Stimulated activated CD4-positive, alpha-beta T cell treated with anti-CD3 and anti-CD28 coated beads, TNF-alpha, amount 100 ng/mL, for 1 hour (primary cell): ENCODE measurements at regions not wholly inside any gene's neighbourhood (a gene's known extent, or its start where the extent isn't known, plus 50 kb on each side); places are given as distances from the start of the nearest gene placed in this dataset.
"Not testable (repeated sequence)": the region's sequence is repeated elsewhere in the genome, so short reads cannot be mapped to it uniquely, and the experiment has no call there.

Experiments used
- DNase-seq, 3 donors: peaks; one replicate each; pipeline ENCODE4 v3.0.0-alpha.2; 2020; ENCODE audit warnings: low read depth in 3 of 3, low spot score in 1 of 3

DNA sequence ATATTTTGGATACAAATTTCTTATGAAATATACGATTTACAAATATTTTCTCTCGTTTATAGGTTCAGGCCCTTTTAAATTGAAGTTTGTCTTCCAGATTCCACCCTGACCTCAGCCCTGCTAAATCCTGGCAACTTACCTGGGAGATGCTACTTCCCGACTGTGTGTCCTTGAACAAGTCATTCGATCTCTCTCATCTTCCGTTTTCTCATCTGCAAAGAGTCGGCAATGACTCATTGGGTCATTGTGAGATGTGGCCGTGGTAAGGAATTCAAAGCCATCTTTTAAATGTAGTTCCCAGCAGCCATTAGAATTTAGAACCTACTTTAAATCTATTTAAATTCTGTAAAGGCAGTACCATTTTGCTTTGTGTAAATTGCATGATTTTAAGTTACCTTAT lies 72.5 kb downstream of the LHX2 start:
- DNase-seq, result no peak

GRCh38 chr9:124087226-124087625 lies 75.7 kb downstream of the LHX2 start:
- DNase-seq, result no peak

GRCh38 chr9:124088476-124088837 lies 76.9 kb downstream of the LHX2 start:
- no peak for DNase-seq

GRCh38 chr9:124089631-124090488 lies 78.3 kb downstream of the LHX2 start:
- not testable (repeated sequence) for DNase-seq

DNA sequence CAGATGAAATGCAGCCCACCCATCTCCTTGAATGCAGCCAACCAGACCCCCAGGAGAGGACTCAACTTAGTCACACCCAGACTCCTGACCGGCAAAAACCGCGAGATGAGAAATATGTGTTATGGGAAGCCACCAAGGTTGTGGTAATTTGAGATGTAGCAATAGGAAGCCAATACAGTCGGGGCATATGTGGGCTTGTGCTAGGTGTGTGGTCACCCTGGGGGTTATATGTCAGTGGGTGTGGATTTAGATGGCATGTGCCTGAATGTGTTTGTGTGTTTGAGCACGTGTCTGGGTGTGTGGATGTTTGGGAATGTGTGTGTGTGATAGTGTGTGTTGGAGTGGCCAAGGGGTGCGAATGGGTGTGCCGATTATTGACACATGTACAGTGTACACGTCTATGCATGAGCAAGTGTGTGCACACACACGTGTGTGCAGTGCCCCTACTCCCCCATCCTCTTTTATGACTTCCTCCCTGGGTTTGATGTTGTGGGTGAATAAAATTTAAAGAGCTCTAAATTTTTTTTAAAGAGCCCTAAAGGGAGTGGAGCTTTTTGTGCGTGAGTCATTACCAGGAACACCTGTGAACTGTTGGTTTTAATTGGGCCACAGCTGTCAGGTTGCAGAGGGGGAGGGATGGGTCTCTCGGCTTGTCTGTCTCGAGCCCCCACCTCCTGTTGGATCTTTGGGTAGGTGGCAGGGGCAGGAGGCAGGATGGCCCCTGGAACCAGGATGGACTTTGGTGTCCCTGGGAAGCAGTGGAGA lies 86.8 kb downstream of the LHX2 start:
- DNase-seq, result no peak

GRCh38 chr9:124099860-124100259 lies 88.3 kb downstream of the LHX2 start:
- DNase-seq, result no peak

DNA sequence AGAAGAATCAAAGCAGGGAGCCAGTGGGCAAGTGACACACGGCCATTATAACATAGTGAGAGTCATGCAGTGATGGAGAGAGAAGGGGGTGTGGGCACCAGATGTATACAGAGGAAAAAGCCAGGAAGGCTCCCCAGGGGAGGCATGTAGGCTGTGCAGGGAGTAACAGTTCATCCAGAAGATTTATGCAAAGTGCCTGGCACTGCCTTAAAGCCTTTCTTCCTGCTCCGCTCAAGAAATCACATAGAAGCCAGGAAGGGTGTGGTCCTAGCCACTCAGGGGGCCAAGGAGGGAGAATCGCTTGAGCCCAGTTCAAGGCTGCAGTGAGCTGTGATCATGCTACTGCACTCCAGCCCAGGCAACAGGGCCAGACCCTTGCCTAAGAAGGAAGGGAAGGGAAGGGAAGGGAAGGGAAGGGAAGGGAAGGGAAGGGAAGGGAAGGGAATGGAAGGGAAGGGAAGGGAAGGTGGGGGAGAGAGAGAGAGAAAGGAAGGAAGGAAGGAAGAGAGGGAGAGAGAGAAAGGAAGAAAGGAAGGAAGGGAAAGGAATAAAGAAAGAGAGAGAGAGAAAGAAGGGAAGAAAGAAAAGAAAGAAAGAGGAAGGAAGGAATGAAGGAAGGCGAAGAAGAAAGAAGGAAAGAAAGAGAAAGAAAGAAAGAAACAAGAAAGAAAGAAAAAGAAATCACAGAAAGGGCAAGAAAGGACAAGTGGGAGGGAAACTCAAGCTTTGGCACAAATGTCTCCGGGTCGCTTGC lies 89.8 kb downstream of the LHX2 start:
- no peak for DNase-seq

DNA sequence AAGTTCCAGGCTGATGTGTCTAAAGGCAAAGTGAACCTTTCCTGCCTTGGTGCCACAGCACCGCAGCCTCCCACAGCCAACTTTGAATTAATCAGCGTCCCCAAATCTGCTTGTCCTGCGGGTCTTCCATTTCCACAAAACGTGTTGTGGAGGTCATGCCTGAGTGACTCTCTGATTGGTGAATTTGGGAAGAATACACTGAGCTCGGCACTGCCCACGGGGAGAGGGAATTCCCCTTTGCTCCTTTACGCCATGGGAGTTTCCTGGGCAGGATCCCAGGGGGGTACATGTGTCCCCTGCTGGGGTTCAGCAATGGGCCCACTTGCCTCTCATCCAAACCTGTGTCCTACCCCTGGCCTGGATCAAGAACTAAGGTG lies 90.4 kb downstream of the LHX2 start:
- no peak for DNase-seq

- no peak for DNase-seq
Measured at GRCh38 chr9:124102363-124102762, 90.8 kb downstream of the LHX2 start.

DNA sequence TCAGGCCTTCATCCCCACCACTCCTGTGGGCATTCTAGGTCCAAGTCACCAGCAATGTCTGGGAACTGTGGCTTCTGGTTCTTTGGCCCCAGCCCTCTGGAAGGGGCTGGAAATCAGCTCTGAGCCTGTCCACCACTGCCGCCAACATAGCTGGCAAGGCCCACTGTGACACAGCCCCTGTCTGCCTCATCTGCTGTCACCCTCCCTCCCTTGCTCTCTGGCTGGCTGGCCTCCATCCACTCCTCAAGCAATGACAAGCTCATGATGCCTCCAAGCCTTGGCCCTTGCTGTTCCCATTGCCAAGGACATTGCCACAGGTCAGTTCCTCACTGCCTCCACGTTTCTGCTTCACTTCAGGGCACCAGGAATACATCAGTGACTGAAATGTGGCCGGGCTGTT lies 93.7 kb downstream of the LHX2 start:
- no peak for DNase-seq

DNA sequence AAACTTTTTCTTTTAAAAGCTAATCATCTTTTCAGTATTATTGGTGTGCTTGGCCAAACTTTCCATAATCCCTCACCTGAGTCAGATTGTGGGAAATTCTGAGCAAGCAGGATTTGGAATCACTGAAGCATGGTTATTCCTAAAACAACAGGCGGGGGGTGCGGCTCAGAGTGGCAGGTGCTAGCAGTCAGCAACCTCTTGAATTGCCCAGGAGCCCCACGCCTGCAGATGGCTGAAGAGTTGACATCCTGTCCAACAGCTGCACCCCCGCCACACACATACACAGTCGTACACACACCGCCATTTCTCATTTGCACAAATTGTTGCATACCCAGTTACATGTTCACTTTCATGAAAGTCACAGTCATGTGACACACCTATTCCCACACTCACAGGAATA lies 96.6 kb downstream of the LHX2 start:
- DNase-seq, result no peak

DNA sequence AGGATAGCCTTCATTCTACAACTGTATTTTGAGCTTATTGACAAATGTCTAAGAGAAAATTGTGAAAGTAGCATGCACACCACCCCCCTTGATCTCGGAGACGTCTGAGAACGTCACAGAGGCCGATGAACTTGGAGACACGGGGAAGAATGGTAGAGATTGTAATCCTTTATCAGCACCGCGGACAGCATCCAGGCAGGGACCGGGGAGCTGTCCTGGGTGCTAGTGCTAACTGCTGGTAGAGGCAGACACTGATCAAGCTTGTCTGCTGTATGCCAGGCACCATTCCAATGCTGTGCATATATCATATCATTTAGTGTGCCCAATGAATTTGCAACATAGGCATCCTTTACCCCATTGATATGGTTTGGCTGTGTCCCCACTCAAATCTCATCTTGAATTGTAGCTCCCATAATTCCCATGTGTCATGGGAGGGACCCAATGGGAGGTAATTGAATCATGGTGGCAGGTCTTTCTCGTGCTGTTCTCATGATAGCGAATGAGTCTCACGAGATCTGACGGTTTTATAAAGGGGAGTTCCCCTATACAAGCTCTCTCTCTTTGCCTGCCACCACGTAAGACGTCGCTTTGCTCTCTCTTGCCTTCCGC lies 98.8 kb downstream of the LHX2 start:
- no peak for DNase-seq

DNA sequence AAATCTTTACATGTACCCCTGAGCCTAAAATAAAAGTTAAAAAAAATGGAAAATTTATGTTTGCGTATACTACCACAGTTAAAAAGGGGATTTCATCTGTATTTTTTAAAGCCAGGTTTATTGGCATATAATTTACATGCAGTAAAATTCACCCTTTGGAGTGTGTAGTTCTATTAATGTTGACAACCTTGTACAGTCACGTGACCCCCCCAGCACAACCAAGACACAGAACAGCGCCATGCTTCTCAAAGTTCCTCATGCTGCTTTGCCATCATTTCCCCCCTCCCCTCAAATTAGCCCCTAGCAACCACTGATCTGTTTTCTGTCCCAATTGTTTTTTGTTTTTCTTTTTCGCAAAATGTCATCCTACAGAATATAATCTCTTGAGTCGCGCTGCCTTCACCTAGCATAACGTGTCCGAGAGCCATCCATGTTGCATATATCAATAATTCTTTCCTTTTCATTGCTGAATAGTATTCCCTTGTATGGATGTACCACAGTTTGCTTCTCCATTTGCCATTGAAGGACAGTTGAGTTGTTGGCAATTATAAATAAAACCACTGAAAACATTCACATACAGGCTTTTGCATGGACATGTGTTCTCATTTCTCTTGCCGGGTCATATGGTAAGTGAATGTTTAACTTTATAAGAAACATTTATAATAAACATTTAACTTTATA lies 105.3 kb downstream of the LHX2 start:
- DNase-seq, result no peak

GRCh38 chr9:124118894-124119293 lies 107.3 kb downstream of the LHX2 start:
- no peak for DNase-seq

DNA sequence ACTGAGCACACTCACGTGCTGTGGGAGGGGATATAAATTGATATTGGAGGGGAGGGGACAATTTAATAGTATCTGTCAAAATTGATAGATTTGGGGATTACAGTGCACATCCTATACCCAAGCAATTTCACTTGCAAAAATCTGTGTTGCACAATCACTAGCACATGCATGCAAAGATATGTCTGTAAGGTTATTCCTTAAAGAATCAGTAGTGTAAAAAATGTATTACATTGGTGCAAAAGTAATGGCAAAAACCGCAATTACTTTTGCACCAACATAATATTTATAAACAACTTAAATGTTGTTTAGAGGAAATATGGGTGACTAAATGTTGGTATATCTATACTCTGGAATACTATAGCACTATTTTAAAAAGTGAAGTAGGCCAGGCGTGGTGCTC lies 108.7 kb downstream of the LHX2 start:
- DNase-seq, result no peak

GRCh38 chr9:124121725-124122124 lies 110.2 kb downstream of the LHX2 start:
- DNase-seq, result no peak

DNA sequence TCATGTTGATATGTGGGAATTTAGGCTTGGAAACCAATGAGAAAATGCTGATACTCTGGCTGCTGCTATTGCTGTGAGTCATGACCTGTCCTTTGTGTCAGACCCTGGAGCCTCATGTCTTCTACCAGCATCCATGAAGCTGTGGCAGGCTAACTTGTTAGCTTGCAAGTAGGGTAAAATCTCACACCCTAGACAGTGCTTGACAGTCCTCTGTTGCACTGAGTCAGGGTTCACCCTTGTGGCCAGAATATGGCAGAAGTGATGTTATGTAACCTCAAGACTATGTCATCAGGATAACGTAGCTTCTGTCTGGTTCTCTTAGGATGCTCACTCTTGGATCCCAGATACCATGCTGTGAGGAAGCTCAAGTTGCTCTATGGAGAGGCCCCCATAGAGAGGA lies 110.8 kb downstream of the LHX2 start:
- DNase-seq, result no peak

- no peak for DNase-seq
Measured at GRCh38 chr9:124122813-124123462, 111.4 kb downstream of the LHX2 start.

- DNase-seq, result not testable (repeated sequence)
Measured at GRCh38 chr9:124123621-124124020, 112.1 kb downstream of the LHX2 start.
